Gastrocnemius medialis (tissue), 4 donors: ENCODE measurements at regions not wholly inside any gene's neighbourhood (a gene's known extent, or its start where the extent isn't known, plus 50 kb on each side); places are given as distances from the start of the nearest gene placed in this dataset.

Source experiments
- ATAC-seq, 2 donors: fragments of 150-250 bp; one replicate each; pipeline ENCODE4 v1.9.1; 2016
- DNase-seq, 2 donors: peaks; one replicate each; pipeline ENCODE4 v3.0.0-alpha.2; 2019
- H3K27ac ChIP-seq, 4 donors: fragments of 200-600 bp; sonication (generic); 1 replicate in 1 of 4; 2 replicates in 3 of 4; pipeline ENCODE4 v1.5.1; 2016 to 2018; ENCODE audit warnings: mild to moderate bottlenecking in 2 of 4, moderate library complexity in 1 of 4
- H3K27me3 ChIP-seq, 3 donors: fragments of 200-600 bp; sonication (generic) in 2 of 3; 1 replicate in 1 of 3; 2 replicates in 2 of 3; pipeline versions ENCODE4 v1.5.1 to v1.6.0; 2016 to 2019; ENCODE audit warnings: mild to moderate bottlenecking in 1 of 3, moderate library complexity in 1 of 3
- H3K36me3 ChIP-seq, 2 donors: fragments of 200-600 bp; sonication (generic) in 1 of 2; one replicate each; pipeline ENCODE4 v1.5.1; 2017 to 2018
- H3K4me1 ChIP-seq, 2 donors: fragments of 200-600 bp; sonication (generic) in 1 of 2; one replicate each; pipeline ENCODE4 v1.5.1; 2016 to 2017; ENCODE audit warnings: mild to moderate bottlenecking in 2 of 2
- H3K4me3 ChIP-seq, 4 donors: fragments of 200-600 bp; sonication (generic) in 3 of 4; 1 replicate in 1 of 4; 2 replicates in 3 of 4; pipeline ENCODE4 v1.5.1; 2016 to 2019; ENCODE audit warnings: mild to moderate bottlenecking in 2 of 4
- H3K9me3 ChIP-seq, 3 donors: fragments of 200-600 bp; sonication (generic) in 2 of 3; 1 replicate in 1 of 3; 2 replicates in 2 of 3; pipeline ENCODE4 v1.5.1; 2016 to 2019
- CTCF ChIP-seq, 5 experiments: fragments of 450-650 bp in 3 of 5; fragments of 200-600 bp in 2 of 5; sonication (generic) in 2 of 5; IDR thresholded peaks in 4 of 5; conservative IDR thresholded peaks in 1 of 5; 1 replicate in 4 of 5; 2 replicates in 1 of 5; pipeline ENCODE4 v1.5.1; 2016 to 2019; ENCODE audit warnings: antibody characterized with exemption in 5 of 5, mild to moderate bottlenecking in 3 of 5, moderate library complexity in 3 of 5
- POLR2A ChIP-seq, 2 donors: fragments of 450-650 bp; IDR thresholded peaks; one replicate each; pipeline ENCODE4 v1.6.1; 2017; ENCODE audit warnings: antibody characterized with exemption in 2 of 2, mild to moderate bottlenecking in 2 of 2, moderate library complexity in 2 of 2
- in situ Hi-C, 4 donors: fragments of 200-750 bp; cut with MboI; loops; one replicate each; pipeline versions ENCODE4 v1.15.0 to v1.8.0; 2017; ENCODE audit warnings: low sequenced_read_pairs in 4 of 4
- intact Hi-C: fragments of 100-400 bp; cut with DNase I; formaldehyde crosslinking; loops from one replicate; pipeline ENCODE4 v1.15.1; 2023; ENCODE audit warnings: low total_unique reads

DNA sequence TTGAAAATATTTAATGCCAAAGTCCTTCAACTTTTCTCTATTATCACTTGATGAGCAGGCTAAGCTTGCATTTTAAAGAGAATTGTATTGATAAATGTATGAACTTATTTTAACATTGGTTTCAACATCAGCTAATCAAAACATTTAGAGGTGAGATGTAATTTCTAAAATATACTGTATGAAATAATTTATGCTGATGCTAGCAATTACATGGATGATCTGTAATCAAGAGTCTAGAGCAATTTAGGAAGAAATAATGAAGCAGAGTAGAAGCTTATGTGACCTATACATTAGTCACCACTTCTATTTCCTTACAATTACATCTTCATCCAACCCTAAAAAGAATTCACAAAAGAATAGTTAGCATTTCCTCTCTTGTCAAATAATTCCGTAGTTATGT lies 226.8 kb downstream of the KLHL4 start:
- Histone ChIP-seq H3K4me3 (no peak overlapping the region), H3K9me3 (no peaks in the 10 kb centered on the region), H3K4me1 (no peaks in the 10 kb centered on the region), H3K27ac (no peak overlapping the region), H3K36me3 (no peaks in the 10 kb centered on the region), H3K27me3 (no peaks in the 10 kb centered on the region)
- DNase-seq (no peak), ATAC-seq (no peak)
- intact Hi-C loops (no loop called here), in situ Hi-C loops (no loop called here)
- TF ChIP-seq CTCF (IDR thresholded peaks at IDR 0.05 in 4 of 5, conservative IDR thresholded peaks at IDR 0.05 in 1 of 5) (no peak), POLR2A (IDR thresholded peaks at IDR 0.05) (no peak)

- TF ChIP-seq CTCF (IDR thresholded peaks at IDR 0.05 in 4 of 5, conservative IDR thresholded peaks at IDR 0.05 in 1 of 5) (no peak), POLR2A (IDR thresholded peaks at IDR 0.05) (no peak)
- intact Hi-C loops, result no loop called here
- Histone ChIP-seq H3K36me3 (no peaks in the 10 kb centered on the region), H3K4me3 (no peak overlapping the region), H3K4me1 (no peaks in the 10 kb centered on the region), H3K27ac (no peak overlapping the region), H3K9me3 (no peaks in the 10 kb centered on the region), H3K27me3 (no peaks in the 10 kb centered on the region)
- DNase-seq (no peak), ATAC-seq (no peak)
- in situ Hi-C loops, result loop anchor here in 1 of 4 donors (25.0 kb wide), 1 partner anchor 107 kb away; no protein-coding TSS in a partner anchor
Measured at GRCh38 chrX:87755493-87755892, 237.9 kb downstream of the KLHL4 start.

DNA sequence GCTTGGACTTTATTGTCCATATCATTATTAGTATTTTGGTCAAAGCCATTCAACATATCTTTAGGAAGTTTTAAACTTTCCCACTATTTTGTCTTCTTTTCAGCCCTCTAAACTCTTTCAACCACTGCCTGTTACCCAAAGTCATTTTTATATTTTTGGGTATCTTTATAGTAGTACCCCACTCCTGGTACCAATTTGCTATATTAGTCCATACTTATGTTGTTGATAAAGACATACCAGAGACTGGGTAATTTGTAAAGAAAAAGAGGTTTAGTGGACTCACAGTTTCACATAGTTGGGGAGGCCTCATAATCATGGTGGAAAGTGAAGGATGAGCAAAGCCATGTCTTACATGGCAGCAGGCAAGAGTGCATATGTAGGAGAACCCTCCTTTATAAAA lies 271.4 kb downstream of the KLHL4 start:
- DNase-seq (no peak), ATAC-seq (no peak)
- Histone ChIP-seq H3K9me3 (no peaks in the 10 kb centered on the region), H3K27me3 (no peaks in the 10 kb centered on the region), H3K27ac (no peak overlapping the region), H3K36me3 (no peaks in the 10 kb centered on the region), H3K4me3 (no peak overlapping the region), H3K4me1 (no peaks in the 10 kb centered on the region)
- in situ Hi-C loops, result no loop called here
- intact Hi-C loops, result no loop called here
- no peak for TF ChIP-seq POLR2A (IDR thresholded peaks at IDR 0.05)
- no peak for TF ChIP-seq CTCF (IDR thresholded peaks at IDR 0.05 in 4 of 5, conservative IDR thresholded peaks at IDR 0.05 in 1 of 5)

DNA sequence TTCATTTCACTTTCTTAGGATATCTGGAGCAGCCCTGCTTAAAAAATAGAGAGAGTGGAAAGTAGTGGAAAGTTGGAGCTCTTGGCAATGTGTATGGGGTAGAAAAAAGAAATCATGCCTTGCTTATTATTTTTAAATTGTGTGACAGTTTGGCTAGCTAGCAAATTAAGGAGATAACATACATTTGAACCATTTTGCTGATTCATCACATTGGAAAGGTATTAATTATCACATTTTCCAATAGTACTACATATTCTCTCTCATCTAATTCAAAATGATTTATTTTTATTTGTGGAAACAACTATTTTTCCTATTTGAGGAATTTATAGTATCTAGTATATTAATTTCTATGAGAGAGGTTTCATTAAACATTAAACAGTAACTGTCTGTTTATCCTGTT lies 280.4 kb downstream of the KLHL4 start:
- Histone ChIP-seq H3K36me3 (no peaks in the 10 kb centered on the region), H3K27ac (no peak overlapping the region), H3K27me3 (no peaks in the 10 kb centered on the region), H3K9me3 (no peaks in the 10 kb centered on the region), H3K4me3 (no peak overlapping the region), H3K4me1 (no peaks in the 10 kb centered on the region)
- ATAC-seq, result no peak
- TF ChIP-seq CTCF (IDR thresholded peaks at IDR 0.05 in 4 of 5, conservative IDR thresholded peaks at IDR 0.05 in 1 of 5), result no peak
- TF ChIP-seq POLR2A (IDR thresholded peaks at IDR 0.05), result no peak
- in situ Hi-C loops (no loop called here), intact Hi-C loops (no loop called here)
- DNase-seq, result no peak

GRCh38 chrX:87805829-87806490 lies 288.4 kb downstream of the KLHL4 start:
- H3K27ac ChIP-seq, result no peak overlapping the region
- no peak for ATAC-seq

More at GRCh38 chrX:87805829-87806490, 288.4 kb downstream of the KLHL4 start:
- in situ Hi-C loops (no loop called here), intact Hi-C loops (no loop called here)
- no peaks in the 10 kb centered on the region for H3K36me3 ChIP-seq
- H3K27me3 ChIP-seq, result peaks cover 0 to 2% (median 0%) of the 10 kb centered on the region in 3 donors
- no peak for DNase-seq
- TF ChIP-seq CTCF (IDR thresholded peaks at IDR 0.05 in 4 of 5, conservative IDR thresholded peaks at IDR 0.05 in 1 of 5) (no peak), POLR2A (IDR thresholded peaks at IDR 0.05) (no peak)
- H3K4me3 ChIP-seq, result no peak overlapping the region
- H3K9me3 ChIP-seq, result no peaks in the 10 kb centered on the region
- H3K4me1 ChIP-seq, result no peaks in the 10 kb centered on the region
